ENCODE measurements at regions not wholly inside any gene's neighbourhood (a gene's known extent, or its start where the extent isn't known, plus 50 kb on each side); places are given as distances from the start of the nearest gene placed in this dataset.

- TF ChIP-seq ZBED4 (CRISPR knock-in tag; IDR thresholded peaks at IDR 0.05; ENCODE audit: borderline replicate concordance) (no peak), ZNF333 (CRISPR knock-in tag; IDR thresholded peaks at IDR 0.05; ENCODE audit: borderline replicate concordance) (no peak), NFYC (CRISPR knock-in tag; IDR thresholded peaks at IDR 0.05) (no peak), HOMEZ (CRISPR knock-in tag; IDR thresholded peaks at IDR 0.05; ENCODE audit: low read depth) (peak; percentile 61), KDM5A (IDR thresholded peaks at IDR 0.05; ENCODE audit: borderline replicate concordance, low read length) (no peak), ZMYM4 (CRISPR knock-in tag; IDR thresholded peaks at IDR 0.05) (0 out of 2 replicates have a peak, but pooled peaks have one; percentile 23), DBP (CRISPR knock-in tag; IDR thresholded peaks at IDR 0.05; ENCODE audit: not compliant biosample characterization) (no peak), SOX13 (IDR thresholded peaks at IDR 0.05) (no peak), SOX13 (CRISPR knock-in tag; conservative IDR thresholded peaks at IDR 0.05 in 1 of 2, IDR thresholded peaks at IDR 0.05 in 1 of 2) (peak in 1 of 2 experiments; percentile 63; a peak in 1 of 4 replicates), SETDB1 (CRISPR knock-in tag; IDR thresholded peaks at IDR 0.05; ENCODE audit: borderline replicate concordance) (no peak), ZNF800 (CRISPR knock-in tag; IDR thresholded peaks at IDR 0.05) (no peak), ZFYVE20 (CRISPR knock-in tag; IDR thresholded peaks at IDR 0.05; ENCODE audit: borderline replicate concordance, low read depth) (no peak), GRHL1 (CRISPR knock-in tag; conservative IDR thresholded peaks at IDR 0.05) (no peak), NKX3-1 (CRISPR knock-in tag; IDR thresholded peaks at IDR 0.05) (no peak), HNRNPK (IDR thresholded peaks at IDR 0.05; ENCODE audit: low read depth, low read length, poor library complexity, severe bottlenecking) (no peak), MED1 (CRISPR knock-in tag; IDR thresholded peaks at IDR 0.05) (peak; percentile 60), ZNF138 (CRISPR knock-in tag; IDR thresholded peaks at IDR 0.05; ENCODE audit: low read depth) (no peak), AGO1 (IDR thresholded peaks at IDR 0.05; ENCODE audit: low read depth, low read length, poor library complexity, severe bottlenecking) (no peak), AHR (CRISPR knock-in tag; IDR thresholded peaks at IDR 0.05) (no peak), SP2 (CRISPR knock-in tag; IDR thresholded peaks at IDR 0.05) (no peak), POLR2AphosphoS5 (IDR thresholded peaks at IDR 0.05; ENCODE audit: low read depth, low read length) (no peak)
These were observed 72.3 kb upstream of the DST start (continued) for GRCh38 chr6:56714982-56715456.

Data from HepG2 (cell line).